GF-D8 (cell line): ENCODE measurements at regions not wholly inside any gene's neighbourhood (a gene's known extent, or its start where the extent isn't known, plus 50 kb on each side); places are given as distances from the start of the nearest gene placed in this dataset.
"Not testable (repeated sequence)": the region's sequence is repeated elsewhere in the genome, so short reads cannot be mapped to it uniquely, and the experiment has no call there.

Experiments used
- DNase-seq: peaks from one replicate; lab custom pipeline; 2025; lab: John Stamatoyannopoulos, UW

GRCh38 chr7:109309790-109310189 is 740.1 kb downstream of the DNAJB9 start:
- no peak for DNase-seq

- DNase-seq, result no peak
These were observed 748.5 kb downstream of the DNAJB9 start for GRCh38 chr7:109318136-109318535.

GRCh38 chr7:109322833-109323232 is 753.2 kb downstream of the DNAJB9 start:
- no peak for DNase-seq

GRCh38 chr7:109331423-109331822 is 761.7 kb downstream of the DNAJB9 start:
- no peak for DNase-seq

- no peak for DNase-seq
These were observed 766.3 kb downstream of the DNAJB9 start for GRCh38 chr7:109335951-109336350.

GRCh38 chr7:109336531-109336930 is 766.9 kb downstream of the DNAJB9 start:
- DNase-seq, result no peak

GRCh38 chr7:109343678-109344077 is 774.0 kb downstream of the DNAJB9 start:
- no peak for DNase-seq

- no peak for DNase-seq
These were observed 781.8 kb downstream of the DNAJB9 start for GRCh38 chr7:109351493-109351892.

- DNase-seq, result no peak
These were observed 784.3 kb downstream of the DNAJB9 start for GRCh38 chr7:109354000-109354399.

- DNase-seq, result no peak
These were observed 784.9 kb downstream of the DNAJB9 start for GRCh38 chr7:109354552-109354951.

GRCh38 chr7:109375823-109376222 is 806.1 kb downstream of the DNAJB9 start:
- DNase-seq, result no peak

GRCh38 chr7:109376576-109376975 is 806.9 kb downstream of the DNAJB9 start:
- no peak for DNase-seq

GRCh38 chr7:109377076-109377884 is 807.6 kb downstream of the DNAJB9 start:
- DNase-seq, result no peak

GRCh38 chr7:109386959-109387358 is 817.3 kb downstream of the DNAJB9 start:
- no peak for DNase-seq

- DNase-seq, result no peak
These were observed 817.9 kb downstream of the DNAJB9 start for GRCh38 chr7:109387530-109387929.

- DNase-seq, result no peak
These were observed 821.6 kb downstream of the DNAJB9 start for GRCh38 chr7:109391240-109391639.

GRCh38 chr7:109402107-109402506 is 832.4 kb downstream of the DNAJB9 start:
- DNase-seq, result no peak

GRCh38 chr7:109407756-109408155 is 838.1 kb downstream of the DNAJB9 start:
- no peak for DNase-seq

GRCh38 chr7:109437957-109438356 is 868.3 kb downstream of the DNAJB9 start:
- no peak for DNase-seq

GRCh38 chr7:109449760-109450159 is 880.1 kb downstream of the DNAJB9 start:
- DNase-seq, result no peak

GRCh38 chr7:109456116-109456515 is 886.4 kb downstream of the DNAJB9 start:
- DNase-seq, result no peak

- no peak for DNase-seq
These were observed 890.6 kb downstream of the DNAJB9 start for GRCh38 chr7:109460296-109460695.

GRCh38 chr7:109462171-109462570 is 892.5 kb downstream of the DNAJB9 start:
- no peak for DNase-seq

GRCh38 chr7:109467729-109468128 is 898.1 kb downstream of the DNAJB9 start:
- not testable (repeated sequence) for DNase-seq
